SK-N-MC (cell line): ENCODE measurements at regions not wholly inside any gene's neighbourhood (a gene's known extent, or its start where the extent isn't known, plus 50 kb on each side); places are given as distances from the start of the nearest gene placed in this dataset.

ENCODE experiments used
- EZH2 ChIP-seq: fragments of 200-600 bp; sonication (generic); IDR thresholded peaks from one replicate; pipeline ENCODE4 v1.6.1; 2017; ENCODE audit warnings: antibody characterized with exemption
- FOXP2 ChIP-seq: optimal IDR thresholded peaks from 2 replicates; pipeline ENCODE3; 2011; ENCODE audit warnings: mild to moderate bottlenecking, moderate library complexity; ENCODE audit not compliant: insufficient read depth; ENCODE audit errors: extremely low read length, control extremely low read depth
- POLR2AphosphoS5 ChIP-seq: IDR thresholded peaks from 2 replicates; pipeline ENCODE4 v1.6.1; 2012; ENCODE audit warnings: mild to moderate bottlenecking, low read depth, low read length, borderline replicate concordance

- TF ChIP-seq POLR2AphosphoS5 (no peak), EZH2 (no peak), FOXP2 (no peak)
These were observed 1314.2 kb downstream of the OTOL1 start for GRCh38 chr3:162810776-162811175.
